ENCODE measurements at regions not wholly inside any gene's neighbourhood (a gene's known extent, or its start where the extent isn't known, plus 50 kb on each side); places are given as distances from the start of the nearest gene placed in this dataset.

DNA sequence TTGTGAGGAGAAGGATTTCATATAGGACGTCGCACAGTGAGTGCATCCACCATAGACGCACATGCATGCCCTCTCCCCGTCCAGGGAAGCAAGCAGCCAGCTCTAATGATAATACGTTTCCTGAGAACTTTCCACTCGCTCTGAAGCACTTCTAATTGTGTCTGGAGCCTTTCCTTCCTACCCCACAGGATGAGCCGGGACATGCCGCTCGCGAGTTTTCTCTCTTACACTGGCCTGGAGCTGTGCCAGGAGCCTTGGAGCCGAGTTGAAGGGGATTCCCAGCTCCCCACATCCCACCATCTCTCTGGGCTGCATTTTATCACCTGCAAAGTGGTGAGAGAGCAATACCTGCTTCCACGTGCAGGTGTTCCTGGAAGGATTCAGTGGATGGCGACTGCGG, 368.1 kb downstream of the C16orf95 start:
- WGBS, 2 donors: 63 to 77% methylated on average over 14 of the region's 14 CpGs
- peaks cover 3% of the 10 kb centered on the region for H3K4me1 ChIP-seq
- TF ChIP-seq, protein P1, sequence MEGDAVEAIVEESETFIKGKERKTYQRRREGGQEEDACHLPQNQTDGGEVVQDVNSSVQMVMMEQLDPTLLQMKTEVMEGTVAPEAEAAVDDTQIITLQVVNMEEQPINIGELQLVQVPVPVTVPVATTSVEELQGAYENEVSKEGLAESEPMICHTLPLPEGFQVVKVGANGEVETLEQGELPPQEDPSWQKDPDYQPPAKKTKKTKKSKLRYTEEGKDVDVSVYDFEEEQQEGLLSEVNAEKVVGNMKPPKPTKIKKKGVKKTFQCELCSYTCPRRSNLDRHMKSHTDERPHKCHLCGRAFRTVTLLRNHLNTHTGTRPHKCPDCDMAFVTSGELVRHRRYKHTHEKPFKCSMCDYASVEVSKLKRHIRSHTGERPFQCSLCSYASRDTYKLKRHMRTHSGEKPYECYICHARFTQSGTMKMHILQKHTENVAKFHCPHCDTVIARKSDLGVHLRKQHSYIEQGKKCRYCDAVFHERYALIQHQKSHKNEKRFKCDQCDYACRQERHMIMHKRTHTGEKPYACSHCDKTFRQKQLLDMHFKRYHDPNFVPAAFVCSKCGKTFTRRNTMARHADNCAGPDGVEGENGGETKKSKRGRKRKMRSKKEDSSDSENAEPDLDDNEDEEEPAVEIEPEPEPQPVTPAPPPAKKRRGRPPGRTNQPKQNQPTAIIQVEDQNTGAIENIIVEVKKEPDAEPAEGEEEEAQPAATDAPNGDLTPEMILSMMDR (IDR thresholded peaks at IDR 0.05): no peak
- no peak for TF ChIP-seq POLR2A (IDR thresholded peaks at IDR 0.05)

DNA sequence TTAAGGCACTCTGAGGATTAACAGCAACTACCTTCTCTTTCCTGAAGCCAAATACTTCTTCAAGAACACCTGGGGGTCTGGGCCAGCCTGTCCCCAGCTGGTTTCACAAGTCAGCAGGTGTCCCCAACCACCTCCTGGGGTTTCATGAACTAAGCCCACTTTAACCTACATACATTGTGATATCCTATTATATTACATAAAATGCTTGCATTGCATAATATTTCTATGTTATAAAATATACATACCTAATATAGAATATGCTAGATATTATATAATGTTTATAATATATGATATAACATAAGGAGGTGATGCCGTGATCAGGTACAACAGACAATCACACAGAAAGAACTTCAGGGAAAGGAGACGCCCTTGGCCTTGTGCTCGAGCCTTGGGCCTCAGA, 367.6 kb downstream of the C16orf95 start:
- intact Hi-C loops (cut with DNase I; ENCODE audit: low total_unique reads): no loop called here
- whole genome bisulfite sequencing, 2 donors: 94 to 96% methylated on average over 3 of the region's 3 CpGs
- Histone ChIP-seq H3K9me3 (no peaks in the 10 kb centered on the region), H3K27me3 (no peaks in the 10 kb centered on the region), H3K36me3 (ENCODE audit: low read depth, missing control alignments) (no peaks in the 10 kb centered on the region), H3K4me3 (no peak overlapping the region), H3K27ac (no peak overlapping the region), H3K4me1 (peaks cover 3% of the 10 kb centered on the region)
- no peak for DNase-seq
- TF ChIP-seq, protein P1 (IDR thresholded peaks at IDR 0.05): no peak
- TF ChIP-seq POLR2A (IDR thresholded peaks at IDR 0.05): no peak

More for the DNA sequence above, 368.1 kb downstream of the C16orf95 start:
- Histone ChIP-seq H3K27ac (no peak overlapping the region), H3K27me3 (no peaks in the 10 kb centered on the region), H3K9me3 (no peaks in the 10 kb centered on the region), H3K36me3 (ENCODE audit: low read depth, missing control alignments) (no peaks in the 10 kb centered on the region), H3K4me3 (no peak overlapping the region)
- intact Hi-C loops (cut with DNase I; ENCODE audit: low total_unique reads): no loop called here
- no peak for DNase-seq

DNA sequence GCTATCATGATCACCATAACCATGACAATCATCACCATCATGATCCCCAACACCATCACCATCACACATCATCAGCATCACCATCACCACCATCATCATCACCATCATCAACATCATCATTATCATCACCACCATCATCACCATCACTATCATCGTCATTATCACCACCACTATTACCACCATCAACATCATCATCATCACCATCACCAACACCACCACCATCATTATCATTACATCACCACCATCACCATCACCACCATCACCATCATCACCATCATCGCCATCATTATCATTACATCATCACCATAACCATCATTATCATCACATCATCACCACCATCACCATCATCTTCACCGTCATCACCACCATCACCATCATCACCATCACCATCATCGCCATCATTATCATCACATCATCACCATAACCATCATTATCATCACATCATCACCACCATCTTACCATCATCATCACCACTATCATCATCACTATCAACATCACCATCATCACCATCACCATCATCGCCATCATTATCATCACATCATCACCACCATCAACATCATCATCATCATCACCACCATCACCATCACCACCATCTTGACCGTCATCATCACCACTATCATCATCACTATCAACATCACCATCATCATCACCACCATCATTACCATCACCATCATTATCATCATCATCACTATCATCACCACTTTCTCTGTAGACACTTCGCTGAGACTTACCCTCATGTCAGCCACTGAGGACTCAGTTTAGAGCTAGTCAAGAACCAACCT, 366.0 kb downstream of the C16orf95 start:
- Histone ChIP-seq H3K9me3 (no peaks in the 10 kb centered on the region), H3K4me3 (no peak overlapping the region), H3K36me3 (ENCODE audit: low read depth, missing control alignments) (no peaks in the 10 kb centered on the region), H3K27me3 (no peaks in the 10 kb centered on the region), H3K4me1 (peaks cover 3% of the 10 kb centered on the region), H3K27ac (no peak overlapping the region)
- no peak for TF ChIP-seq POLR2A (IDR thresholded peaks at IDR 0.05)
- TF ChIP-seq, protein P1 (IDR thresholded peaks at IDR 0.05): no peak
- no peak for DNase-seq
- WGBS, 2 donors: 96% methylated on average over 7 of the region's 7 CpGs
- intact Hi-C loops (cut with DNase I; ENCODE audit: low total_unique reads): no loop called here

DNA sequence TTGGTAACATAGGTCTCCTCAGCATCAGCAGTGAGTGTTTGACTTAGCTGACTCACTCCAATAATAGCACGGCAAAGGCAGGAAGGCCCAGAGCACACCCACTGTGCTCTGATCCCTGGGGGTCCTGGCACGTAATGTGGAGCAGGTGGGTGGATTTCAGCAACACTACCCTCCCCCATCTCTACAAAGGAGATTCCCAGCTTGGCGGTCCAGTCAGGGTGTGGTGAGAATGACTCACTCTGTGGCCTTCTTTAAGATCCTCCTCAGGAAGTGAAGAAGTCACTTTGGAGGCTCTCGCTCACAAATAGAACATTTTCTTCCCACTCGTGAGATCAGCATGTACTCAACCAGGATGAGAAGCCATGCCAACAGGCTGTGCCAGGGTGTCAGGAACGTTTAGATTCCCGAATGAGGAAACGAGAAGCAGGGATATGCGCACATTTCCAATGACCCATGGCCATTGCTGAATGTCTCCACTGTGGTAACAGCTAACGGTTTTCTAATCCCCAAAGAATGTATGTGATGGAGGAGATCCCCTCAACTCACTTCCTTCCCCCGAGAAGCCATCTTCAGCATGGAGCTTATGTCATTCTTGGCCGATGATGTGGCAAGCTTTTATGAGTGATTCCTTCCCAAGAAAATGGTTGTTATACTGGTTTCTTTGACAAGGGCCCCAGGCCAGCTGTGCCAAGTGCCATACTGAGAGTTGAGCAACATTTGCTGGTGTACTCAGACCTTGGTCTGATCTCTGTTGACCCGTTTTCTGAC, 365.2 kb downstream of the C16orf95 start:
- H3K4me3 ChIP-seq: no peak overlapping the region
- WGBS, 2 donors: 74 to 75% methylated on average over 13 of the region's 13 CpGs
- no peak for DNase-seq
- no peak for TF ChIP-seq POLR2A (IDR thresholded peaks at IDR 0.05)
- TF ChIP-seq, protein P1 (IDR thresholded peaks at IDR 0.05): no peak
- H3K36me3 ChIP-seq (ENCODE audit: low read depth, missing control alignments): no peaks in the 10 kb centered on the region
- H3K9me3 ChIP-seq: no peaks in the 10 kb centered on the region
- no peak overlapping the region for H3K27ac ChIP-seq
- no peaks in the 10 kb centered on the region for H3K27me3 ChIP-seq
- peaks cover 3% of the 10 kb centered on the region for H3K4me1 ChIP-seq
- intact Hi-C loops (cut with DNase I; ENCODE audit: low total_unique reads): no loop called here
